Limb (tissue), 2 donors: ENCODE measurements at regions not wholly inside any gene's neighbourhood (a gene's known extent, or its start where the extent isn't known, plus 50 kb on each side); places are given as distances from the start of the nearest gene placed in this dataset.

Experiments
- DNase-seq, 2 donors: peaks; one replicate each; pipeline ENCODE4 v3.0.0-alpha.2; 2016; ENCODE audit errors: extremely low spot score in 2 of 2

DNA sequence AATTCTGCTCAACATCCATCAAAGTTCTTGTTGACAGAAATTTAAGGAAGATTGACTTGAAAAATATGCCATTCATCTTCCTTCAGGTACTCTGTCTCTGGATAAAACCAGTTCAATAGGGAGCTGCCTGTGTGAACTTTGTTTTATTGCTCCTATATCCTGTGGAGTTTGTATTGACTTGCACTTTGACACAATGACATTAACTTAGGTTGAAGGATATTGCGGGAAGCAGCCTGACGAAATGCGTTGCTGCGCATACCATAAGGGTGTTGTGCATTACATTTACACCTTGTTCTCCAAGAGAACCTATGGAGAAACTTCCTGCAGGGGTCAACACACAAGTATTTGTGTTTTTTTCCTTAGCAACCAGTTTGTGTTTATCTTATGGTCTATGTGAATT, 185.4 kb upstream of the GRIK2 start:
- DNase-seq = no peak

- DNase-seq = no peak
These were observed 180.9 kb upstream of the GRIK2 start for GRCh38 chr6:101212640-101213039.

GRCh38 chr6:101222007-101222406, 171.5 kb upstream of the GRIK2 start:
- no peak for DNase-seq

DNA sequence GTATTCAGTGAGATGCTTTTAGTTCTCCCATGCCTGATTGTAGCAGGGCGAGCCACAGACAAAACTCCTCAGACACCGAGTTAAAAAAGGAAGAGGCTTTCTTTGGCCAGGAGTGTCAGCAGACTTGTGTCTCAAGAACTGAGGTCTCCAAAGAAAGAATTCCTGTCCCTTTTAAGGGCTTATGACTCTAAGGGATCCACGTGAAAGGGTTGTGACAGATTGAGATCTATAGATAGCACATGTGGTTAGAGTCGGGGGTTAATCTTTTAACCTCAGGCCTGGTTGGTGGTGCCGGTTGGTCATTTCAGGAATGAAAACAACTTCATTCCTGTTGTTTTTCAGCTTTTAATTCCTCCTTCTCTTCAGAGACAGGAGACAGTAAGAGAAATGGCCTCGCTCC, 168.8 kb upstream of the GRIK2 start:
- no peak for DNase-seq

- no peak for DNase-seq
These were observed 166.8 kb upstream of the GRIK2 start for GRCh38 chr6:101226677-101227135.

DNA sequence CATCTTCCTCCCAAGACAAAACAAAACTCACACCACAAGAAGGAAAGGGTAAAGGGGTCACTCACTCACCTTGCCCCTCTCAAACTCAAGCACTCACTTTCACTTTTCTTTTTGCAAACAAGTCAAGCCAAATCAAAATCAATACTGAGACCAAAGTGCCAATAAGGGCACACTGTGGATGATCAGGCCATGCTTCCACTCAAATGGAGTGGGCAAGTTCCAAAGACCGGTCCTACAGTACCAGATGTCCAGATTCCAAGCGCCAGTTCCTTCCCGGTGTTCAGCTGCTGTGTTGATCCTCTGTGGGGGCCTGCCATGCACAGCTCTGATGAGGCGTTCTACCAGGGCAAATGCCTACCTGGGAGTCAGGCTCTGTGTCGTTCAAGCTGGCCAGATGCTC, 162.6 kb upstream of the GRIK2 start:
- DNase-seq = no peak

DNA sequence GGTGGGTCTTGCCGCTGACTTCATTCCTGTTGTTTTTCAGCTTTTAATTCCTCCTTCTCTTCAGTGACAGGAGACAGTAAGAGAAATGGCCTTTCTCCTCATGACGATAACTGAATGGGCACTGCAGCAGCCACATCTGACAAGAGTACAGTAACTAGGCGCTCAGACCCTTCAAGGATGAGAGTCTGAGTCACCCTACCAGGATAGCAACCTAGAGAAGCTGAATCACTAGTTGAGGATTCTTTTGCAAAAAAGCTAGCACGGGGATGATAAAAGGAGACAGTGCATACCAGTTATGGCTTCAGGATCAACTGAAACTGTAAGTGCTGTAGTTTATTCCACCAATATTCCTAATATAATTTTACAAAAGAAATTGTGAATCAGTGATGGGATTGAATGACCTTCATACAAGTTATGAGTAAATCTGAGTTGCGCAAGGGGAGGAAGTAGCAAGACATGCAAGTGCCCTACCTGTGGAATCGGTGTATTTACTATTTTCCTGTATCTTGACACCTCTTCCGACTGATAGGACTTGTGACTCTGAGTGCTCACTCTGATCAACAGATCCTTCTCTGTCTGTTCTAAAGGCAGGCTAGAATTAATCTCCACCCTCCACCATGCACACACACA, 161.8 kb upstream of the GRIK2 start:
- no peak for DNase-seq

DNA sequence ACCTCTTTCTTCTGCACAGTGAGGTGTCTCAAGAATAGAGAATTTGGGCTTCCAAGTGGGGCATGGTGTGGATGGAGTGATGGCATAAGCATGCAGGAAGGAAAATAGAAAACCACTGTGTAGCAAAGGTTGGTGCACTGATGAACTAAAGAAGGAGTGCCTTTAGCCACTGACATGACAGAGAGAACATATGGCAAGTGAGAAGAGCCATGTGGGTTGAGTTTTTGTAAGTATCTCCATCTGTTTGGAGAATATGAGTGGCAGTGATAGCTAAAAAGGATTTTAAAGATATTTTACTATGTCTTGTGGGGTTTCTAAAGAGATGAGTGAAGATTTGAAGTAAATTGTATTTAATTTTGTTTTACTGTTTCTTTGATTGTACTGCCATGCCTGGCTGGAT, 160.5 kb upstream of the GRIK2 start:
- DNase-seq = no peak

DNA sequence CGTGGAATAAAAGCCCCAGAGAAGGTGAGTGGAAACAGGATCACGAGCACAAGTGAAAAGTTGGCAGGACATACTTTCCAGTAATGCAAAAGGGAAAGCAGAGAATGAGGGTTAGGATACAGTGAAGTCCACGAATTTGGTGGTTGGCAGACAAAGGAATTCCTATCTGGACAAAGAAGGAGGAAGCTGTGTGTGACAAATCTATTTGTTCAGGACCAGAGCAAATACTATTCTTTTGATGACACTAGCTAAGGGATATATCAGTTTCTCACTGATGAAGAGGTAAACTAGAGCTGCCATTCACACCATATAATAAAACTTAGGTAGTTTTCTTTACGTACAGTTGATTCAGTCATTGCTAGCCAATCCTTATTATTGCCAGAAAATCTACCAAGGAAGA, 156.8 kb upstream of the GRIK2 start:
- no peak for DNase-seq

- DNase-seq = no peak
These were observed 152.1 kb upstream of the GRIK2 start for GRCh38 chr6:101241442-101241841.

DNA sequence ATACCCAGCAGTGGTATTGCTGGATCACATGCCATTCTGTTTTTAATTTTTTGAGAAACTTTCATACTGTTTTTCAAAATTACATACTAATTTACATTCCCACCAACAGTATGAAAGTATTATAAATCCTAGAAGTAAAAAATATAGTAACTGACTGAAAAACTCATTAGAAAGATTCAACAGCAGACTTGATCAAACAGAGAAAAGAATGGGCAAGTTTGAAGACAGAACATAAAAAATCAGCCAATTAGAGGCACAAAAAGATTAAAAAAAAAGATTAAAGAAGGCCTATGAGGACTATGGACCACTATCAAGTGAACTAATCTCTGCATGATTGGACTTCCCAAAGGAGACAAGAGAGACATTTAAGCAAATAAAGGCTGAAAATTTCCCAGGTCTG, 144.0 kb upstream of the GRIK2 start:
- no peak for DNase-seq

DNA sequence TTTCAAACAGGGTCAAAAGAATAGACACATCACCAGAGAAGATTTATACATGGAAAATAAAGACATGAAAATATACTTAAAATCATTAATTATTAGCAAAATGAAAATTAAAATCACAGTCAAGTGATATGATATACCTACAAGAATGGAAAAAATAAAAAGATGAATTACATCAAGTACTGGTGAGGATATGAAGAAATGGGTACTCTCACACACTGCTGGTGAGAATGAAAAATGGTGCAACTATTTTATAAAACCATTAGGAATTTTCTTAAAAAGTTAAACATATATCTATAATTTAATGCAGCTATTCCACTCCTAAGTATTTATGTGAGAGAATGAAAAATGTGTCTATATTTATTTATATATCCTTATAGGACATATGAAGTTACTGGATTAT, 136.3 kb upstream of the GRIK2 start:
- DNase-seq = no peak

DNA sequence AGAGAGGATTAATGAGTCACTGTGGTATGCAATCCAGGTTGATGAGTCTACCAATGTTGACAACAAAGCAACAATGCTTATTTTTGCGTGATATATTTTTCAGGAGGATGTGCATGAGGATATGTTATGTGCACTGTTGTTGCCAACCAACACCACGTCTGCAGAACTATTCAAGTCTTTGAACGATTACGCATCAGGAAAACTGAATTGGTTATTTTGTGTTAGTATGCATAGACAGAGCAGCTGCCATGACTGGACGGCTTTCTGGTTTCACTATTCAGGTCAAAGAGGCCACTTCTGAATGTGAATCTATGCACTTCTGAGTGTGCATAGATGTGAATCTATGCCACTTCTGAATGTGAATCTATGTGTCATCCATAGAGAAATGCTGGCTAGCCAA, 134.0 kb upstream of the GRIK2 start:
- no peak for DNase-seq

GRCh38 chr6:101263596-101263995, 129.9 kb upstream of the GRIK2 start:
- no peak for DNase-seq

DNA sequence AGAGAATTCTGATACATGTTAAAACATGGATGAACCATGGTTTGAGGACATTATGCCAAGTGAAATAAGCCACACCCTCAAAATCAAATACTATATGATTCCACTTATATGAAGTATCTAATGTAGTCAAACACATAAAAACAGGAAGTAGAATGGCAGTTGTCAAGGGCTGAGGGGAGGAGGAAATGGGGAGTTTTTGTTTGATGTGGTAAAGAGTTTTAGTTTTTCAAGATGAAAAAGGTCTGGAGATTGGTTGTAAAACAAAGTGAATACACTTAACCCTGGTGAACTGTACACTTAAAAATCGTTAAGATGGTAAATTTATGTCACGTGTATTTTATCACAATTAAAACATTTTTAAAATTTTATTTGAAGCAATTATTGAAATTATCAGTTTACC, 127.4 kb upstream of the GRIK2 start:
- no peak for DNase-seq

DNA sequence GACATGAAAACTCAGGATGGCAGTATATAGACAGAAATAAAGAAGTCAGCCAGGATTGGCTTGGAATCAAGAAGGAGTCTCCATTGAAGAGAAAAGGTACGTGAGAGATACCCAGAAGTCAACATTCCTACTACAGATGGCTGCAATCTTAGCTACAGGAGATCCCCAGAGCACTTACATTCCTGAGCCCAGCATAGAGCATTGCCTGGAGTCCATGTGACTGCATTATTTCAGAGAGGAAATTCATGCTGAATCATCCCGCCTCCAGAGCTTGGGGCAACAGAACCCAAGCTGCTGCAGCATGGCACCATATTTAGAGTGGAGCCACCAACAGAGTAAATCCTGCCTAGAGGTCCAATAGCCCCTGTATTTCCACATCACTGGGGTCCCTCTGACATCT, 125.0 kb upstream of the GRIK2 start:
- no peak for DNase-seq

DNA sequence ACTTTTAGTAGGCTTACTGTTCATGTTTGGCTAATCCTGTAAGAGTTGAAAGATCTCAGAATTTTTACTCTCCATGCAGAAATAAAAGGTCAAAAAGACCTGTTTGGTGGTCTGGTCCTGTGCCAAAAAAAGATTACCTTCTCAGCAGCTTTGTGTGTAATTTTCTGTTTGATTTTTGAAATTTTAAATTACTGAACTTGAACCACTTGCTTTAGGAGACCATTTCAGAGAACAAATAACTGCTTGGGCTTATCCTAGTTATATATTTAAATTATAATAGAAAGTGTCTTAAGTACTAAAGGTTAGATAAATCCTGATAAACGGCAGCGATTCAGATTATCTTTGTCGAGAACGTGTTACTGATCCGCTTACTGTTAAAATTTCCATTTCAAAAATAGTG, 118.3 kb upstream of the GRIK2 start:
- no peak for DNase-seq

DNA sequence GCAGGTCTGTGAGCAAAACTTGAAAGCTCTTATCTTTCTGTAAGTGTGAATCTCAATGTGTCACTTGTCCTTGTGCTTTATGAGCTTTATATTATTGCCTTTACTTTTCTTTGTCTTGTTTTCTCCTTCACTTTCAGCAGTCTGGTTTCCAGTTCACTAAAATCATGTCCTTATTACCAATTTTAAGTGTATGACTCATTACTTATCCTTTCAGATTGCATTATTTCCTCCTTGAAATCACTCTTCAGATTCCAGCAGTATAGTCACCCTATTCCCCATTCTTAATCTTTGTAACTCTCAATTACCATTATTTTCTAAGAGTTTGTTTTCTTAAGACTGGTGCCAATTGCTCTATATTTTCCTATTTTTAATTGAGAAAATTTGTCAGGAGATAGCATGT, 117.4 kb upstream of the GRIK2 start:
- DNase-seq = no peak

DNA sequence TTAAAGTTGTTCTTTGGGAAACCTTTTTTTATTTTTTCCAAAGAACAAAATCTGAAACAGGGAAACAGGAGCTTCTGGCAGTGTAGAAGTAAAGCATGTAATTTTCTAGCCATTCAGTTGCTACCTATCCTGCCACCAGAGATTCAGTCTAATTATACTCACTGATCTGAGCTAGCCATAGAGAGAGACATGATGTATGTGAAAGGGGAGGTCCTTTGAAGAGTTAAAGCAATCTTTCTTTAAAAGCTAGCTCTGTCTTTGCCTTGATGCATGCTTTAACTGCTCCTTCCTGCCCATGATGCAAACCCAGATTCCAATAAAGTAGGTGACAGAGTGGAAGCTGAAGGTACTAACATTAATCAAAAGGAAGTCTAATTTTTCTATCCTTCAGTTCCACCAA, 114.1 kb upstream of the GRIK2 start:
- no peak for DNase-seq

DNA sequence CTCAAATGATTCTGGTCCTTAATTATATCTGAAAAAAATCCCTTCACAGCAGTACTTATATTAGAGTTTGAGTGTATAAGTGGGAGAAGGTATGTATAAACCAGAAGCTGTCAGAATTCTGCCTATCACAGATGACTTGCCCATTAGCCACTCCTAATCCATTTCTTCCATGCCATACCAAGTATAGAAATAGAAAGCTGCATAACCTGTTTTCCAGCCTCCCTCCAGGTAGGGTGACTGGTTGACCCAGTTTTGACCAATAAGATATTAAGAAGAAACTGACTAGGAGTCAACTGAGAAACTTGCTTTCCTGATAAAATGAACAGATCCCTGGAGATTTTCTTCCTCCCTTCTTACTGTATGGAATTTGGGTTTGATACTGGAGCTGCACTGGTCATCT, 112.2 kb upstream of the GRIK2 start:
- no peak for DNase-seq

DNA sequence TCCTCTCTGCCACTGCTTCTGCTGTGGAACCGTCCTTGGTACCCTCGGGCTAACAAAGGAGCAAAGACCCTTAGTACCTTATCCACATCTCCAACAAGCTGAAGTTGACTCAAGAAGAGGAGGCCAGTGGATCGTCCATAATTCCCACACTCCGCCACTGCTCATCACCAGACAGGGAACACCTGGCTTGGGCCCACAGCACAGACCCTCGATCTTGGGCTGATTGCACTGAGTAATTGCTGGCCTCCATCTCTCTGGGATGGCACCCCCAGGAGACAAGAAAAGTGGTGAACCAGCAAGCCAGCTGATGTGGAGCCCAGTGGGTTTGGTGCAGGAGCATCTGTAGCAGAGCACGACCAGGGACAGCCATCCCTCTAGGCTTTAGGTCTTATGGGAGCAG, 109.4 kb upstream of the GRIK2 start:
- DNase-seq = no peak

DNA sequence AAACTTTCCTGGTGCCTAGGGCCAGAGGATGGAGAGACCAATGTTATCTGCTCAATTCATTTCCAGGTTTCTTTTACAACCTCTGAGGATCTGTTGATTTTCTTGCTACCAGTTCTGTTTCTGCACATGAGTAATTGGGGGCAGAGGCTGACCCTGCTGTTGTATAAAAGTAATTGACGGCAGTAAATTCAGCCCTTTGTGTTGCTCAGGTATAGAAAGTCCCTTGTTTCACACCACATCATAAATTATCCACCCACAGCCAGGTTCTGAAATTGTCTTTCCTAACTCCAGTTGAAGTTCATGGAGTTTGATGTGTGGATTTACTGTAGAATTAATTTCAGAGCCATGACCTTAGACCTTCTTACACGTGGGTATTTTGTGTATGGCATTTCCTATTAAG, 107.4 kb upstream of the GRIK2 start:
- DNase-seq = no peak

GRCh38 chr6:101290346-101290745, 103.2 kb upstream of the GRIK2 start:
- DNase-seq = no peak

GRCh38 chr6:101294051-101294638, 99.4 kb upstream of the GRIK2 start:
- DNase-seq = no peak
